Urothelium cell line (cell line): ENCODE measurements at regions not wholly inside any gene's neighbourhood (a gene's known extent, or its start where the extent isn't known, plus 50 kb on each side); places are given as distances from the start of the nearest gene placed in this dataset.
A peak's percentile ranks its signal among the peaks of the same experiment; 100 is the strongest.
"Not testable (repeated sequence)": the region's sequence is repeated elsewhere in the genome, so short reads cannot be mapped to it uniquely, and the experiment has no call there.

ENCODE experiments used
- DNase-seq: peaks from one replicate; pipeline ENCODE4 v3.0.0; 2011; ENCODE audit warnings: low spot score, mixed read lengths
- FAIRE-seq: peaks from 2 replicates; lab custom pipeline; 2011; peaks lifted over from hg19 to GRCh38; lab: Jason Lieb, UNC

DNA sequence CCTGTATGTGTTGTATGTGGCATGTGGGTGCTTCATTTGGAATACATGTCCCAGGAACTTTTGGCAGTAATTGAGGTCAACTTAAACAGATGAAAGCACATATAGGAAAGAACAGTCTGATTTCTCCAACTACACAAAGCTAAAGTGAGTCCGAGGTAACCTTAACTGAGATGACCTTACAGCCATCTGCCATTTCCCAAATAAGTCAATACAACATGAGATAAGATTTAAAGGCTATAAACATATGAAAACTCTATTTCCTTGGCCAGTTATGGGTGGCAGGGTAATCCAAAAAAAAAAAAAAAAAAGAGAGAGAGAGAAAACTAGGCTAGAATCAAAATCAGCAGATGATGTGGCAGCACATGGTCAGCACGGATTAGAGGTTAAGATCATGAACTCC is 1068.3 kb downstream of the KHDRBS2 start:
- DNase-seq = no peak
- no peak for FAIRE-seq

DNA sequence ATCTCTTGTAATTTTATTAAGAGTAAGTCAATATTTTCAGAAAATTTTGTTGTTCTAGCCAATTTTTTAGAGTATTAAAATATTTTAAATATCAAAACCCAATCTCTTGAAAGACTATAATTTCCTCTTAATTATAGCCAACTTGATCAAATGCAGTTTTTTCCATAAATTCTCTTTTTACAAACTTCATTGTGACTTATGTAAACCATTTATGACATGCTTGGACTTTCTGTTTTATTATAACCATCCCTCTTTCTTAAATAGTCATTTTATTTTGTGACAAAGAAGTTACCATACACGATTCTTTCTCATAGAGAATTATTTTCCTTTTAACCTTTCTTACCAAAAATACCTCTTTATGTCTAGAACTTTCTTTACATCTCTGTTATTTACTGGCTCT is 1075.5 kb downstream of the KHDRBS2 start:
- DNase-seq = no peak
- no peak for FAIRE-seq

DNA sequence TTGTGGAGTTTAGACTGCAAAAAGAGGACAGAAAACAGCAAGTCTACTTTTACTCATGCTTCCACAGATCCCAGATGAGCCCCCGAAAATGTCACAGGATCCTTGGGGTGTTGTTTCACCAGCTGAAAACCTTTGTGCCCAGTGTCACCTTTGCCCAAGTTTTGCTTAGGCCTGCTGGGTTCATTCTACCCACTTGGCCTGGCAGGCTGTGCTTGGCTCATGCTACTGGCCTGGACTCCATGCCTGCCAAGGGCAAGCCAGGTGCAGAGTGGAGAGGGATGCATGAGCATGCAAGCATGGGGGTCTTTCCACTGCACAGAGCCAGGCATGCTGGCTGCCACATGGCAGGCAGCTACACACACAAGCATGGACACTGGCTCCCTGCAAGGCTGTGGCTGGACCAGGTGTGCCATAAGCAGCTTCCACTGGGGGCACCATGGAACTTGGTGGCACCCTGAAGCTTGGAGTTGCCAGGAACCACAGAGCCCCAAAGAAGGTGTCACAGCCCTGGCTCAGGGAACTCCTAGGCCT is 1082.0 kb downstream of the KHDRBS2 start:
- FAIRE-seq = no peak
- DNase-seq = no peak

DNA sequence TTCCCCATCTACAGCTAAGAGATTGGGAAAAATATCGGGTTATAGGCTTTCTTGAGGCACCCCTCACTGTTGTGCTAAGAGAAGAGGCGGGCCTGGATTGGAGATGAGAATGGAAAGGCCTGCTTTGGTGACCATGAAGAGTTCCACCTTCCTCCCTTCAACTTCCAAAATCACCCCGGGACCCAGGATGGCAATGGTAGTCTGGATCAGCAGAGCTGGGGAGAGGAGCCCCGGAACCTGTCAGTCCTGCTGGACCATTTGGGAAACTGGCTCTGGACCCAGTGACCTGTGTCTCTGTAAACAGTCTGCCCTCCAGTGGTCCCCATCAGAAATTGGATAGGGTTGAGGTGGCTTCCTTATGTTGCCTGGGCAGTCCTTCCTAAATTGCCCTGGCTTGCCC is 1085.6 kb downstream of the KHDRBS2 start:
- DNase-seq = no peak
- no peak for FAIRE-seq

DNA sequence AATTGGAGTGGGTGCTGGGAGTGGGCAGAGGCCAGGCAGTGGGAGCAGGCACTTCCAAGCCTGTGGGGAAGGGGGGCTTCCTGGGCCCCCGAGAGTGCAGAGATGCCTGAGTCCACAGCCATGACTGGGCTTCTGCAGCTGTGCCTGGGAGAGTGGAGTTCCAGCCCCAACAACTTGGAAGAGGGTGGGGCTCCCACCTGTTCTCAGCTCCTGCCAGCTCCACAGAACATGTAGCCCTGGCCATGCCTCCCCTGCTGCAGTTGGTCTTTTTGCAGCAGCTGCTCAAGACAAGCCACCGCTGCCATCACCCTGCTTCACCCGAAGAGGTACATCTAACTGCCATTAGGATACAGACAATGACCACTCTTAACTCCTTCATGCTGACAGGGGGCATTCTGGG is 1092.3 kb downstream of the KHDRBS2 start:
- no peak for FAIRE-seq
- DNase-seq = no peak

DNA sequence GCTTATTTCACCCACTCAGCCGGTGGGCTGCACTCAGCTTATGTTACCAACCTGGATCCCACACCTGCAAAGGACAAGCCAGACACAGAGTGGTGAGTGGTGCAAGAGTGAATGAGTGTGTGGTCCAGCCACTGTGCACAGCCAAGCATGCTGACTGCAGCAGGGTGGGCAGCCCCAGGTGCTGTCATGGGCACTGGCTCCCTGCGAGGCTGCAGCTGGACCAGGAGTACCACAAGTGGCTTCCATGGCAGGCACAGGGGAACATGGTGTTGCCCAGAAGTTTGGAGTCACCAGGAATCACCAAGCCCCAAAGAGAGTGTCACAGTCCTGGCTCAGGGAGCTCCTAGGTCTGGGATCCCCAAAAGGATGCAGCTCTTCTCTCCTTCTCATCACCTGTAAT is 1093.4 kb downstream of the KHDRBS2 start:
- FAIRE-seq (no peak), DNase-seq (no peak)

DNA sequence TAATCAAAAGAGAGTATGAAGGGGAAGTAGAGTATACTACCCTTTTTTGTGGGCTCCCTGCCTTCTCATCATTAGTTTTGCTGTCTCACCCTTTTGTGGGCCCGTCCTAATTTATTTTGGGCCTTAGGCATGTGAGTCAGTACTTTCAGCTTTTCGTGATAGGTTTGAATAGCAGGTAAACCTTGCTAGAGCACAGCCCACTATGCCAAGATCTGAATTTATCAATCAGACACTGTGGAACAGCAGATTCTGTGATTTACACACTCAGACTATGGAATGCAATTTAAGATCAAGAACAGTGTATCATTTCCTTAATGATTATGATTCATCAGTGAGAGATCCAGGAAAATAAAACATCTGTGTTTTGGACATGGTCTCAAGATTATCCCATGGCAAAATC is 1117.1 kb downstream of the KHDRBS2 start:
- DNase-seq (no peak), FAIRE-seq (peak; percentile 55)

DNA sequence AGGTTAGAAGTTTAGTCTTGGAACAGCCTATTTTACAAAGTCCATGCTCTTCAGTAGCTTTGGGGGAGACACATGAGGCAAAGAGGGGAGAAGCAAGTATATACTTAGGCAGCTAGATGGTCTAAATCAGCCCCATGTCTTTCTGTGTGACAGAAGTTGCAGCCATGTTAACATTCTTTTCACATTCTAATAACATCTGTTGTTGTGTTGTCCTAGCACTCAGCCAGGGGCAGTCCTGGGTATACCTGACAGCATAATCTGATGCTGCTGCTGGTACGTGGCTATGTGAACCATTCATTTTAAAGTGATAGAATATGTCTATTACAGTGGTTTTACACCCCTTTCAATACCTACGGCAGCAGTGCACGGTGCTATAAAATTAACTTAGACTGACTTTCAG is 1137.0 kb downstream of the KHDRBS2 start:
- FAIRE-seq = peak; percentile 89
- DNase-seq = not testable (repeated sequence)

DNA sequence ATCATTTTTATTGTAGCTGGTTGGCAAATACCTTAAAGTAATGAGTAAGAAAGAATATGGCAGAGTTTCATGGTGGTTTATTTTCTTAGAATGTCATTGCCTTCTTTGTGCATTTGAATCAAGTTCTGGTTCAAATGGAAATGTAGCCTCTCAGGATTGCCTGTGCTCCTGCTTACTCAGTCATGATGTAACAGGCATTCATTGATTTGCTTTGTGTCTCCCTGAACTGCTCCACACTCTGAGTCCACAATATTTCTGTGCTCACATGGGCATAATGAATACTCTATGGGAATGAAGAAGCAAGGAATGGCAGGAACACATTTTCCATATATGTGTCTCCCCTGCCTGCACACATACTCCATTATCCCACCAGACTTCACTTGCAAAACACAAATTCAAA is 1143.8 kb downstream of the KHDRBS2 start:
- peak; percentile 90 for FAIRE-seq
- DNase-seq = not testable (repeated sequence)

DNA sequence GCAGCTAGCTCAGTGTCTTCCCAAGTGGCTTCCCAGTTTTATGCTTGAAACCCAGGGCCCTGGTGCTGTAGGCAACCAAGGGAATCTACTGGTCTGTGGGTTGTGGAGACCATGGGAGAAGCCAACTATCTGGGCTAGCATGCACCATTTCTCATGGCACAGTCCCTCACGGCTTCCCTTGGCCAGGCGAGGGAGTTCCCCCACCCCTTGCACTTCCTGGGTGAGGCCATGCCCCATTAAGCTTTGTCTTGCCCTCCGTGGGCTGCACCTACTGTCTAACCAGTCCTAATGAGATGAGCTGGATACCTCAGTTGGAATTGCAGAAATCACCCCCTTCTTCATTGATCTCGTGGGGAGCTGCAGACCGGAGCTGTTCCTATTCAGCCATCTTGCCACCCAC is 1152.0 kb downstream of the KHDRBS2 start:
- DNase-seq (no peak), FAIRE-seq (no peak)

DNA sequence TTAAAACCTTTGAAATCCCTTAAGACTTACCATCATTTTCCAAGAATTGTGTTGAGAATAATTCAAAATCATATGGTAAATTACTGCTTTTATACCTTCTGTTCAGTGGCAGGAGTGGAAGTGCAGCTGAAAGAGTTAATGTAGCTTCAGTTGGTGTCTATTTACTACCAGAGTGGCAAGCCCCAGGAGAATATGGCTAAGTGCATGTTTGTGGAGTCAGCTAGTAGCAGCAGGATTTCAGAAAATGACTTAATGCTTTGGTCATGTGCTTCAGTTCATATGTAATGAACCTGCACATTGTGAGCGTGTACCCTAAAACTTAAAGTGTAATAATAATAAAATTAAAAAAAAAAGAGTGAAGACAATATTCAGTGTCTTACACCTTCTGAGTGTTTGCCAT is 1171.8 kb downstream of the KHDRBS2 start:
- FAIRE-seq, DNase-seq: not testable (repeated sequence)

DNA sequence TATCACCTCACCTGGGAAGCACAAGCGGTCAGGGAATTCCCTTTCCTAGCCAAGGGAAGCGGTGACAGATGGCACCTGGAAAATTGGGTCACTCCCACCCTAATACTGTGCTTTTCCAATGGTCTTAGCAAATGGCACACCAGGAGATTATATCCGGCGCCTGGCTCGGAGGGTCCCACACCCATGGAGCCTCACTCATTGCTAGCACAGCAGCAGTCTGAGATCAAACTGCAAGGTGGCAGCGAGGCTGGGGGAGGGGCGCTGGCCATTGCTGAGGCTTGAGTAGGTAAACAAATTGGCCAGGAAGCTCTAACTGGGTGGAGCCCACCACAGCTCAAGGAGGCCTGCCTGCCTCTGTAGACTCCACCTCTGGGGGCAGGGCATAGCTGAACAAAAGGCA is 1178.1 kb downstream of the KHDRBS2 start:
- FAIRE-seq, DNase-seq: not testable (repeated sequence)

DNA sequence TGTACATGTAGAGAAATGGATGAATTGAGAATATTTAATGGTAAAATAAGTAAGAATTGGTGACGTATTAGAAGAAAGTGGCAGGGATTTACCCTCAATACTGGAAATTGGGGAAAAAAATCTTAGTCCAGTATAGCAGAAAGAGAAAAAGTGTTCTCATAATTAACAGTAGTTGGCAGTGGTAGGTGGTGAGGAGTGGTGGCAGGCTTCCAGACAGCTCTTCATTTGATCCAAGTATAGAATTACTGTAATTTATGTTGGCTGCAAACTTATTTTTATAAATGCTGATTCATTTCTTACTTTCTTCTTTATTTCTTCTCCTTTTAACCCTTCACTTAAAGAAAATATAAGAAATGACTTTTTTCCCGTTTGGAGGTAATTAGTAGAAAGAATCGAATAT is 1182.4 kb downstream of the KHDRBS2 start:
- not testable (repeated sequence) for DNase-seq, FAIRE-seq

DNA sequence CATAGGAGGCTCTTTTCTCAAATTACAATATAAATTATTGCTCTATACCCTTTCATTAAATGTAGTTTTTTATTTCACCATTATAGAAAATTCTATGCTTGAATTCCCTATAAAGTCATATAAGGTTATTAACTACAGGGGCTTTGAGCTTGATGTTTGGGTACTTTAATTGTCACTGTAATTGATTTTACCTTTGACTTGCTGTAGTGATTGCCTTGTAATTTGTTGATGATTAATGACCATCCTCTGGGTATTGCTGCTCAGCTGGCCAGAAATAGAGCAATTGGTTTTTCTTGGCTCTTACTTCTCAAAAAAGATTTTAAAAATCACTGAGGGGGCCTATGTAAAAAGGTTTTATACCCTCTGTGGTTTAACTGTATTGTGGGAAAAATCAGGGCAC is 1186.0 kb downstream of the KHDRBS2 start:
- FAIRE-seq = no peak
- no peak for DNase-seq

DNA sequence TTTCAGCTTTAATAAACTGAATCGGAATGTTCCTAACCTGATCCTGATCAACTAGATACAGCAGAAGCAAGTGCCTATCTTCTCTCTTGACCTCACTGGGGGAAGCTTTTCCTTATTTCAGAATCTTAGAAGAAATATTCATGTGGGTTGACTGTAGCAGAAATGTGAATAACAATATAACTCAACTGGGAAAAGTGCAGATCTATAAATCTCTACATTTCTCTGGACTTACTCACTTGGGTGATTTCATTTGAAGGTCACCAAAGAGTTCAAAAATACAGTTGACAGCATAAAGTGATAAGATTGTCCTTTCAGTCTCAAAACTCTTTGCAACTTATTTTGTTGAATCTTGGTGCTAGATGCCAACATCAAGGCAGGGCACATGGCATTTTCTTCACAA is 1186.5 kb downstream of the KHDRBS2 start:
- not testable (repeated sequence) for FAIRE-seq, DNase-seq

DNA sequence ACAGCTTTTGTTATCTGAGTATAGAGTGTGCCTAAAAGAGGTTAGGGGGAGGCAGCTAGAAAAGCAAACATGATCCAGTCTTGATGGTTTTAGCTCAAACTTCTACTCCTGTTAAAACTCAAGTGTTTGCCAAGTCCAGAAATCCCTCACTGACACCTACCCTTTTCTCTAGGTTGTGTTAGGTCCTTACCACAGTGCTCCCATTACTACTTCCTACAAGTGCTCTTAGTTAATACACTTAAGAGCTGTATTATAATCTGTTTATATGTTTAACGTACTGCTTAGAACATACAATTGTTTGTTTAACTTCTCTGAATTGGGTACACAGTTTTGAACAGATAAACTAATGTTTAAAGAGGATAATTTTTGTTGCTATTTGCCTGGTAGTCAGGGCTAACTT is 1198.0 kb downstream of the KHDRBS2 start:
- not testable (repeated sequence) for DNase-seq, FAIRE-seq

DNA sequence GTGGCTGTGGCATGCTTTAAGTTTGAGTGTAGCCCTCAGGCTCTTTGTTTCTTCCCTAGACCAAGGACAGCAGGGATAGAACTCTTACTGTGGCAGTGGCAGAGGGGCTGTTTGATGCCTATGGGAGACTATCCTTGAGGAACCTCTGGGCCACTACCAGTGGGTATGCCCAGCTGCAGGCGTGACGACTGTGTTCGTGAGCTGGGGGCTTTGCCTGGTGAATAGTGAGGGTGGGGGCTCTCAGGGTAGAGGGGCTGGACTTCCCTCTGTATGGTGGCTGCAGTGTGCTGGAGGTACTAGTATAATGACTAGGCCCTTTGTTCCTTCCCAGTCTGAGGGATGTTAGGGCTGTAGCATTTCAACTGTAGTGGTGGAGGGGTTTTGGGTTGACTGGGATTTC is 1242.0 kb downstream of the KHDRBS2 start:
- FAIRE-seq (no peak), DNase-seq (no peak)
